GM21786 (cell line): ENCODE measurements at regions not wholly inside any gene's neighbourhood (a gene's known extent, or its start where the extent isn't known, plus 50 kb on each side); places are given as distances from the start of the nearest gene placed in this dataset.

Experiments used
- ATAC-seq: cut with Tn5 transposase; IDR thresholded peaks from one replicate; pipeline ENCODE4 v1.9.1; 2021; ENCODE audit not compliant: unreplicated experiment

- ATAC-seq, result no peak
These were observed 133.7 kb upstream of the RUNX3 start for GRCh38 chr1:25063591-25064416.

GRCh38 chr1:25062621-25063255 is 132.7 kb upstream of the RUNX3 start:
- no peak for ATAC-seq

GRCh38 chr1:25061261-25061995 is 131.4 kb upstream of the RUNX3 start:
- ATAC-seq, result no peak

GRCh38 chr1:25057188-25057587 is 127.1 kb upstream of the RUNX3 start:
- no peak for ATAC-seq

- ATAC-seq, result no peak
These were observed 126.5 kb upstream of the RUNX3 start for GRCh38 chr1:25056536-25056935.

- no peak for ATAC-seq
These were observed 125.9 kb upstream of the RUNX3 start for GRCh38 chr1:25055961-25056360.

- ATAC-seq, result no peak
These were observed 125.3 kb upstream of the RUNX3 start for GRCh38 chr1:25055324-25055780.

GRCh38 chr1:25054526-25055323 is 124.6 kb upstream of the RUNX3 start:
- no peak for ATAC-seq

GRCh38 chr1:25053576-25054250 is 123.6 kb upstream of the RUNX3 start:
- ATAC-seq, result no peak

- no peak for ATAC-seq
These were observed 121.8 kb upstream of the RUNX3 start for GRCh38 chr1:25051906-25052305.

GRCh38 chr1:25051504-25051903 is 121.4 kb upstream of the RUNX3 start:
- ATAC-seq, result no peak

GRCh38 chr1:25050165-25050564 is 120.1 kb upstream of the RUNX3 start:
- no peak for ATAC-seq

- ATAC-seq, result no peak
These were observed 119.1 kb upstream of the RUNX3 start for GRCh38 chr1:25049190-25049589.

- no peak for ATAC-seq
These were observed 118.7 kb upstream of the RUNX3 start for GRCh38 chr1:25048728-25049127.

- ATAC-seq, result no peak
These were observed 117.6 kb upstream of the RUNX3 start for GRCh38 chr1:25047506-25048240.

- no peak for ATAC-seq
These were observed 116.1 kb upstream of the RUNX3 start for GRCh38 chr1:25046194-25046532.

GRCh38 chr1:25045480-25046193 is 115.6 kb upstream of the RUNX3 start:
- no peak for ATAC-seq

- no peak for ATAC-seq
These were observed 113.1 kb upstream of the RUNX3 start for GRCh38 chr1:25043228-25043580.
